Nephron progenitor cell (in vitro differentiated cells): ENCODE measurements at regions not wholly inside any gene's neighbourhood (a gene's known extent, or its start where the extent isn't known, plus 50 kb on each side); places are given as distances from the start of the nearest gene placed in this dataset.

ENCODE experiments used
- DNase-seq: peaks from one replicate; pipeline ENCODE4 v3.0.0; 2021
- H3K27ac Mint-ChIP-seq: 2 replicates; pipeline ENCODE4 v1.8.0; 2021; ENCODE audit warnings: mild to moderate bottlenecking, moderate library complexity, mixed read lengths
- H3K27me3 Mint-ChIP-seq: 2 replicates; pipeline ENCODE4 v1.8.0; 2021; ENCODE audit warnings: mild to moderate bottlenecking, low read depth, mixed read lengths; ENCODE audit not compliant: poor library complexity
- H3K36me3 Mint-ChIP-seq: 2 replicates; pipeline ENCODE4 v1.8.0; 2021; ENCODE audit warnings: low read depth, mixed read lengths
- H3K4me1 Mint-ChIP-seq: 2 replicates; pipeline ENCODE4 v1.8.0; 2021; ENCODE audit warnings: mixed read lengths
- H3K4me3 Mint-ChIP-seq: 2 replicates; pipeline ENCODE4 v1.8.0; 2021; ENCODE audit warnings: mild to moderate bottlenecking, moderate library complexity, mixed read lengths
- H3K9me3 Mint-ChIP-seq: 2 replicates; pipeline ENCODE4 v1.8.0; 2021; ENCODE audit warnings: mild to moderate bottlenecking, moderate library complexity, mixed read lengths
- TF ChIP-seq, protein P1 (sequence below): fragments of 200-600 bp; sonication (generic); IDR thresholded peaks from 2 replicates; pipeline ENCODE4 v1.5.0; 2021; ENCODE audit warnings: antibody characterized with exemption

DNA sequence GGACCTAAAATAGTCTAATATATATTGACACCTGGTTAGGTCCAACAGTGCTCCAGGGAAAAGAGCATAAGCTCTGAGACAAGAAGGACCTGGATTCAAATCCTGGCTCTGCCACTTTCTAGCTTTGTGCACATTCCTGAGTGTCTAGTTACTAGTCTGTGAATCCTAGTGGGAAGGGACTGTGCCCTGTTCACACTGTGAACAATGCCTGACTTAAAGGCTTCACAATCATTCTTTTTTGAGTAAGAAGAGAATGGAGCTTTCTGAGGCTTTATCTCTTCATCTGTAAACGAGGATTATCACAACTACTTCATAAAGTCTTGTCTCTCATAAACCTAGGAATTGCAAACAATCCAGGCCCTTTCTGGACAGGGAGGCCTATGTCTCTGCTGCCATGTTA, 235.9 kb downstream of the SOX2 start:
- Mint-ChIP-seq H3K4me1 (peaks cover 15% of the 10 kb centered on the region), H3K4me3 (no peak overlapping the region), H3K27ac (no peak overlapping the region), H3K27me3 (peaks cover 5% of the 10 kb centered on the region), H3K9me3 (peaks cover 4% of the 10 kb centered on the region), H3K36me3 (peaks cover 4% of the 10 kb centered on the region)
- no peak for DNase-seq
- TF ChIP-seq, protein P1, sequence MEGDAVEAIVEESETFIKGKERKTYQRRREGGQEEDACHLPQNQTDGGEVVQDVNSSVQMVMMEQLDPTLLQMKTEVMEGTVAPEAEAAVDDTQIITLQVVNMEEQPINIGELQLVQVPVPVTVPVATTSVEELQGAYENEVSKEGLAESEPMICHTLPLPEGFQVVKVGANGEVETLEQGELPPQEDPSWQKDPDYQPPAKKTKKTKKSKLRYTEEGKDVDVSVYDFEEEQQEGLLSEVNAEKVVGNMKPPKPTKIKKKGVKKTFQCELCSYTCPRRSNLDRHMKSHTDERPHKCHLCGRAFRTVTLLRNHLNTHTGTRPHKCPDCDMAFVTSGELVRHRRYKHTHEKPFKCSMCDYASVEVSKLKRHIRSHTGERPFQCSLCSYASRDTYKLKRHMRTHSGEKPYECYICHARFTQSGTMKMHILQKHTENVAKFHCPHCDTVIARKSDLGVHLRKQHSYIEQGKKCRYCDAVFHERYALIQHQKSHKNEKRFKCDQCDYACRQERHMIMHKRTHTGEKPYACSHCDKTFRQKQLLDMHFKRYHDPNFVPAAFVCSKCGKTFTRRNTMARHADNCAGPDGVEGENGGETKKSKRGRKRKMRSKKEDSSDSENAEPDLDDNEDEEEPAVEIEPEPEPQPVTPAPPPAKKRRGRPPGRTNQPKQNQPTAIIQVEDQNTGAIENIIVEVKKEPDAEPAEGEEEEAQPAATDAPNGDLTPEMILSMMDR = no peak

DNA sequence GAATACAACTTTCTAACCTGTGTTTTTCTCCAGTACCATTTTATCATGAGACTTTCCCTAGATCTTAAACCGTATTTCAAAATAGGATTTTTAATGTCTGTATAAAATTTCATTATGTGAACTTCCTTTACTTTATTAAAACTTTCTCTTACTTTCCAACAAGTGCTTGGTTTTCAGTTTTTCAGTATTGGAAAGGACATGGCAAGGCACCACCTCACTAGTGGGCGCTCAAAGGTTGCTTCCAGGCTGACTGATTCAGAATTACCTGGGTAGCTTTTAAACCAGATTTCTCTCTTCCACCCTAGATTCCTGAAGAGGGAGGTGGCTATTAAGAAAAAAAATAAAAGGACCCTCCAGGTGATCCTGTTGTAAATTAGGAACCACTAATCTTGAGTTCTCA, 236.6 kb downstream of the SOX2 start:
- Mint-ChIP-seq H3K4me1 (peaks cover 8% of the 10 kb centered on the region), H3K9me3 (peaks cover 4% of the 10 kb centered on the region), H3K27me3 (peaks cover 5% of the 10 kb centered on the region), H3K27ac (no peak overlapping the region), H3K36me3 (peaks cover 4% of the 10 kb centered on the region), H3K4me3 (no peak overlapping the region)
- no peak for DNase-seq
- TF ChIP-seq, protein P1 = no peak

DNA sequence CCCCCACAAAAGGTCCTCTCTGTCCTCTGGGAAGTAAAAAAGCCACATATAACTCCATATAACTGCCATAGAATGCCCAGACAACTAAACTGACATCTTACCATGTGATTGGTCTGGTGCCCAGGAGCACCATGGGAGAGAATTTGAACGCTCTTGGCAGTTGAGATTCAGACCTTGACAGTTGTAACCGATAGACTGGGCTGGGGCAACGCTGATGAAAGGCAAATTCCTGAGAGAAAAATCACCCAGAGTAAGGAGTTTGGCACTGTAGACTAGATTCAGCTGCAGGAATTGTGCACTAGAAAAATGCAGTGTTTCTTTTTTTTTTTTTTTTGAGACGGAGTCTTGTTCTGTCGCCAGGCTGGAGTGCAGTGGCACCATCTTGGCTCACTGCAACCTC, 240.5 kb downstream of the SOX2 start:
- no peak overlapping the region for H3K27ac Mint-ChIP-seq
- no peaks in the 10 kb centered on the region for H3K36me3 Mint-ChIP-seq
- H3K4me1 Mint-ChIP-seq = peaks cover 7% of the 10 kb centered on the region
- H3K9me3 Mint-ChIP-seq = no peaks in the 10 kb centered on the region
- TF ChIP-seq, protein P1 = no peak
- no peak for DNase-seq
- H3K4me3 Mint-ChIP-seq = no peak overlapping the region
- H3K27me3 Mint-ChIP-seq = peaks cover 3% of the 10 kb centered on the region

DNA sequence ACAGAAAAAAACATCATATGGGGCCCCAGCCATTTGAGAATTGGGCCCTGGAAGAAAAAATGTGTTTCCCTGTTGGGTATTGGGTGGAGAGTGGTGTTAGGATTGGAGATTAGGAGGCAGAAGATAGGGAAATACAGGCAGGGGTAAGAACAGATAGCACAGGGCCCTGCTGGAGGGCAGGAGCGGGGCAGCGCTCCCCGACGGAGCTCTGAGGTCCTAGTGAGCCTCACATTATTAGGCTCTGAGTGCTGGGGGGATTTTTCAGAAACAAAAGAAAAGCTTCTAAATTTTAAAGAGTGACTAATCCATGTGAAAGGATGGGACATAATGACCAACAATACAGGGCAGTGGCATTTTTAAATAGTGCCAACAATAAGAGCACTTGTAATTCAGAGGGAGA, 241.2 kb downstream of the SOX2 start:
- TF ChIP-seq, protein P1 = no peak
- no peak for DNase-seq
- no peaks in the 10 kb centered on the region for H3K9me3 Mint-ChIP-seq
- H3K27ac Mint-ChIP-seq = no peak overlapping the region
- H3K36me3 Mint-ChIP-seq = no peaks in the 10 kb centered on the region
- peaks cover 7% of the 10 kb centered on the region for H3K4me1 Mint-ChIP-seq
- H3K27me3 Mint-ChIP-seq = peaks cover 3% of the 10 kb centered on the region
- H3K4me3 Mint-ChIP-seq = no peak overlapping the region

DNA sequence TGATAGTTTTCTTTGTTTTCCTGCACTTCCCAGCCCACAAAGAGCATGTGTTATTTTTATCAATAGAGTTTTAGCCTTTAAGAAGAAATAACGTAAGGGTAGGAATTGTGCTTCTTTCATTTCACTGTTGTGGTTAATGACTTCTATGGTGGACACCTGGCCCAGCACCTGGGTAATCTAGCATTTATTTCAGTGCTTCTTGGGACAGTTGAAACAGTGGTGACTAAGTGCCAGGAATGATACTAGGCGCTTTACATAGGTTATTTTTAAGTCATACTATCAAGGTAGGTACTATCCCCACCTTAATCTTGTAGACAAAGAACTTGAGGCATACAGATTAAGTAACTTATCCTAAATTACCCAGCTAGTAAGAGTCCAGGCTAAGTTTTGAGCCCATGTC, 243.8 kb downstream of the SOX2 start:
- Mint-ChIP-seq H3K27ac (no peak overlapping the region), H3K4me1 (peaks cover 7% of the 10 kb centered on the region), H3K36me3 (no peaks in the 10 kb centered on the region), H3K9me3 (no peaks in the 10 kb centered on the region), H3K4me3 (no peak overlapping the region), H3K27me3 (peaks cover 3% of the 10 kb centered on the region)
- TF ChIP-seq, protein P1 = no peak
- DNase-seq = no peak

DNA sequence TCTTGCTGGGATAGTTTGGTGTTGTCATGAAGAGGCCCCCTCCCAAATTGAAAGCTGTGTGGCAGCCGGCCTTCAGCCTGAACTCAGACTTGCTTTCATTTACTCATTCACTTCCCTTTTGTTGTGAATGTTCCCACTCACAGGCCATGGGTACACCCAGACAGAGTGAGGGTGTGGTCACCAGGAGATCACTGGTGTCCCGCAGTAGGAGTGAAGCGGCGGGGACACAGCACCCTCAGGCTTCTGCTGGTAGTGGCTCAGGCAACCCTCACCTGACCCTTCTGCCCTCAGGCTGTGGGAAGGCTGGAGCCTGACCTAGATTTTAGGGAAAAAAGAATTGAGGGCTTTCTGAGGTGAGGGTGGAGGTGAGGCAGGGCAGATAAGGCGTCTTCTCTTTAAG, 244.4 kb downstream of the SOX2 start:
- Mint-ChIP-seq H3K27ac (no peak overlapping the region), H3K36me3 (no peaks in the 10 kb centered on the region), H3K4me3 (no peak overlapping the region), H3K9me3 (no peaks in the 10 kb centered on the region), H3K4me1 (peaks cover 7% of the 10 kb centered on the region), H3K27me3 (peaks cover 3% of the 10 kb centered on the region)
- TF ChIP-seq, protein P1 = no peak
- DNase-seq = no peak
